Cardiac muscle cell (in vitro differentiated cells and primary cell): ENCODE measurements at regions not wholly inside any gene's neighbourhood (a gene's known extent, or its start where the extent isn't known, plus 50 kb on each side); places are given as distances from the start of the nearest gene placed in this dataset.

ENCODE experiments used
- DNase-seq, 2 donors: peaks; one replicate each; pipeline versions ENCODE4 v3.0.0 to v3.0.0-alpha.2; 2010 to 2017; ENCODE audit warnings: low read depth in 1 of 2, low spot score in 1 of 2
- H3K27ac ChIP-seq: fragments of 200-600 bp; sonication (generic); 2 replicates; pipeline ENCODE4 v1.5.1; 2016
- H3K27me3 ChIP-seq: fragments of 200-600 bp; sonication (generic); 2 replicates; pipeline ENCODE4 v1.6.0; 2016; ENCODE audit warnings: control low read depth
- H3K36me3 ChIP-seq: fragments of 200-600 bp; sonication (generic); 2 replicates; pipeline ENCODE4 v1.5.1; 2016; ENCODE audit warnings: control low read depth
- H3K4me1 ChIP-seq: fragments of 200-600 bp; sonication (generic); 2 replicates; pipeline ENCODE4 v1.8.1; 2017; ENCODE audit warnings: low read depth, mild to moderate bottlenecking, mixed run types
- H3K4me3 ChIP-seq: fragments of 200-600 bp; sonication (generic); 2 replicates; pipeline ENCODE4 v1.5.1; 2016; ENCODE audit warnings: mild to moderate bottlenecking
- H3K9me3 ChIP-seq: fragments of 200-600 bp; sonication (generic); 2 replicates; pipeline ENCODE4 v1.5.1; 2017; ENCODE audit warnings: low read depth, mild to moderate bottlenecking, control low read depth
- CTCF ChIP-seq: IDR thresholded peaks from 2 replicates; pipeline ENCODE4 v1.5.1; 2012; ENCODE audit warnings: low read depth, mild to moderate bottlenecking, low read length

- no peaks in the 10 kb centered on the region for H3K9me3 ChIP-seq
- no peak for DNase-seq
- H3K36me3 ChIP-seq: no peaks in the 10 kb centered on the region
- no peak overlapping the region for H3K4me3 ChIP-seq
- no peak for TF ChIP-seq CTCF
- H3K4me1 ChIP-seq: no peaks in the 10 kb centered on the region
- no peaks in the 10 kb centered on the region for H3K27me3 ChIP-seq
- no peak overlapping the region for H3K27ac ChIP-seq
Observed at GRCh38 chr1:36654586-36654985, 171.9 kb upstream of the CSF3R start.

- no peak overlapping the region for H3K27ac ChIP-seq
- H3K4me3 ChIP-seq: no peak overlapping the region
- no peaks in the 10 kb centered on the region for H3K4me1 ChIP-seq
- H3K36me3 ChIP-seq: no peaks in the 10 kb centered on the region
- DNase-seq: peak in 1 of 2 donors; percentile 82
- H3K27me3 ChIP-seq: no peaks in the 10 kb centered on the region
- peak; percentile 35 for TF ChIP-seq CTCF
- no peaks in the 10 kb centered on the region for H3K9me3 ChIP-seq
Observed at GRCh38 chr1:36653850-36654249, 171.1 kb upstream of the CSF3R start.

- DNase-seq: no peak
- no peak overlapping the region for H3K27ac ChIP-seq
- H3K36me3 ChIP-seq: no peaks in the 10 kb centered on the region
- H3K4me1 ChIP-seq: no peaks in the 10 kb centered on the region
- no peak overlapping the region for H3K4me3 ChIP-seq
- H3K27me3 ChIP-seq: no peaks in the 10 kb centered on the region
- H3K9me3 ChIP-seq: no peaks in the 10 kb centered on the region
- TF ChIP-seq CTCF: no peak
Observed at GRCh38 chr1:36652586-36652985, 169.9 kb upstream of the CSF3R start.

- no peak for DNase-seq
- no peak for TF ChIP-seq CTCF
- Histone ChIP-seq H3K4me3 (no peak overlapping the region), H3K27ac (no peak overlapping the region), H3K36me3 (no peaks in the 10 kb centered on the region), H3K27me3 (no peaks in the 10 kb centered on the region), H3K4me1 (no peaks in the 10 kb centered on the region), H3K9me3 (no peaks in the 10 kb centered on the region)
Observed at GRCh38 chr1:36652011-36652410, 169.3 kb upstream of the CSF3R start.

GRCh38 chr1:36651176-36651910 lies 168.6 kb upstream of the CSF3R start:
- H3K27me3 ChIP-seq: no peaks in the 10 kb centered on the region

More at GRCh38 chr1:36651176-36651910, 168.6 kb upstream of the CSF3R start:
- Histone ChIP-seq H3K4me3 (no peak overlapping the region), H3K9me3 (no peaks in the 10 kb centered on the region), H3K27ac (no peak overlapping the region), H3K36me3 (no peaks in the 10 kb centered on the region), H3K4me1 (no peaks in the 10 kb centered on the region)
- no peak for TF ChIP-seq CTCF
- no peak for DNase-seq
